HUES64 (cell line): ENCODE measurements at regions not wholly inside any gene's neighbourhood (a gene's known extent, or its start where the extent isn't known, plus 50 kb on each side); places are given as distances from the start of the nearest gene placed in this dataset.

ENCODE experiments used
- H3K27ac ChIP-seq: 2 replicates; pipeline ENCODE4 v1.7.0; 2013; ENCODE audit warnings: low read depth, low read length, inconsistent platforms
- H3K27me3 ChIP-seq: 2 replicates; pipeline ENCODE4 v1.6.1; 2013; ENCODE audit warnings: mild to moderate bottlenecking, low read length; ENCODE audit not compliant: insufficient read depth
- H3K36me3 ChIP-seq: 2 replicates; pipeline ENCODE4 v1.6.1; 2013; ENCODE audit warnings: mild to moderate bottlenecking, low read length; ENCODE audit not compliant: insufficient read depth
- H3K4me1 ChIP-seq: 2 replicates; pipeline ENCODE4 v1.6.1; 2013; ENCODE audit warnings: mild to moderate bottlenecking, low read length, moderate library complexity; ENCODE audit not compliant: insufficient read depth
- H3K4me3 ChIP-seq: 2 replicates; pipeline ENCODE4 v1.5.1; 2013; ENCODE audit warnings: mild to moderate bottlenecking, low read length, moderate library complexity
- H3K9ac ChIP-seq: 2 replicates; pipeline ENCODE4 v1.6.1; 2013; ENCODE audit warnings: mild to moderate bottlenecking, low read depth, low read length
- H3K9me3 ChIP-seq: 2 replicates; pipeline ENCODE4 v1.6.1; 2013; ENCODE audit warnings: low read depth, low read length; ENCODE audit not compliant: insufficient read depth
- WGBS: fragments of 150-250, 120-280 bp; methylation state at CpG from one replicate; pipeline ENCODE4 v1.1.7; 2013; ENCODE audit warnings: missing lambda C conversion rate; 5-methylcytosine and 5-hydroxymethylcytosine counted together

DNA sequence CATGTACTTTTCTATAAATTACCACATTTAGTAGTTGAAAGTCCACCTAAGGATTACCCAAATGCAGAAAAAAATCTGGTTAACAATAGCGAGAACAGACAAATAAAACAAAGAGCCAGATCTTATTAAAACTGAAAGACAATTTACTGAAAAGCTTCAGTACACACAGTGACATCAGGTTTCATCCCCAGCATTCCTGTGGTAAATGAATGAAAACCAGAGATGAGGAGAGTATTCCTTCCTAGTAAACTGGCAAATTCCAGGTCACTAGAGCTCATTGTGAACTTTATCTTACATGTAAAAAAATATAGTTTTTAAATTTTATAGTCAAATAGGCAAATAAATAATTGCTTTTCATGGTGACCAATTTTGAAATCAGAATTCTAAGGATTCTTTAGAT is 1290.5 kb downstream of the ADGRL3 start:
- Histone ChIP-seq H3K9me3 (0 out of 2 replicates have a peak, but pooled peaks cover 3% of the 10 kb centered on the region), H3K36me3 (no peaks in the 10 kb centered on the region), H3K27me3 (no peaks in the 10 kb centered on the region), H3K4me1 (no peaks in the 10 kb centered on the region), H3K27ac (no peak overlapping the region), H3K4me3 (no peak overlapping the region), H3K9ac (no peak overlapping the region)
- 75% methylated on average over 1 of the region's 1 CpG for WGBS

DNA sequence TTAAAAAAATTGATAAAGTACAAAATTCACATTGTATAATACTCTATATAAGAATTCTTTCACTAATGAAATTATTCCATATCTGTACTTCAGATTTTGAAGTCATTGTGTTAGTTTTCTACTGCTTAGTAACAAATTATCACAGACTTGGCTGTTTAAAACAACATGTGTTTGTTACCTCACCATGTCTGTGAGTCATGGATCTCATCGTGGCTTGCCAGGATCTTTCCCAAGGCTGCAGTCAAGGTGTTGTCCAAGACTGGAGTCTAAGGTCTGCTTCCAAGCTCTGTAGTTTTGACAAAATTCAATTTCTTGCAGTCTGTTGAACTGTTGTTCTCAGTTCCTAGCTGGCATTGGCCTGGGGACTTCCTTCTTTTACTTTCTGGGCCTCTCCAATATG is 1286.9 kb downstream of the ADGRL3 start:
- H3K4me1 ChIP-seq = no peaks in the 10 kb centered on the region
- no peak overlapping the region for H3K27ac ChIP-seq
- H3K27me3 ChIP-seq = no peaks in the 10 kb centered on the region
- WGBS = 87% methylated on average over 1 of the region's 1 CpG
- H3K4me3 ChIP-seq = no peak overlapping the region
- no peaks in the 10 kb centered on the region for H3K9me3 ChIP-seq
- H3K36me3 ChIP-seq = no peaks in the 10 kb centered on the region
- no peak overlapping the region for H3K9ac ChIP-seq

DNA sequence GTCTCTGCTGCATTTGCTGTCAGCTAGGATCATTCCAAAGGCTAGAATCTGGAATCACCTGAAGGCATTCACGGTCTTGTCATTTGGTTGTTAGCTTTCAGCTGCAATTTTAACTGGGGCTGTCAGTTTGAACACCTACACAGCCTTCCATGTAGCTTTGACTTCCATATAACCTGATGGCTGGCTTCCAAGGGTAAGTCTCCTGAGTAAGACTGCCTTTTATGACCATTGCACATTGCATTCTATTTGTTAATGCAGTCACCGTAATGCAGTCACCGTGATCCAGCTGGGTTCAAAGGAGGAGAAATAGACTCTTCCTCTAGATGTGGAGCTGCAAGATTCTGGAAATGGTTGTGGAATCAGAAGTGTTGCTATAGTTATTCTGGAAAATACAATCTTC is 1284.2 kb downstream of the ADGRL3 start:
- Histone ChIP-seq H3K27ac (no peak overlapping the region), H3K4me3 (no peak overlapping the region), H3K4me1 (no peaks in the 10 kb centered on the region), H3K27me3 (no peaks in the 10 kb centered on the region), H3K9me3 (no peaks in the 10 kb centered on the region), H3K36me3 (no peaks in the 10 kb centered on the region), H3K9ac (no peak overlapping the region)
- WGBS = 94% methylated on average over 3 of the region's 3 CpGs

DNA sequence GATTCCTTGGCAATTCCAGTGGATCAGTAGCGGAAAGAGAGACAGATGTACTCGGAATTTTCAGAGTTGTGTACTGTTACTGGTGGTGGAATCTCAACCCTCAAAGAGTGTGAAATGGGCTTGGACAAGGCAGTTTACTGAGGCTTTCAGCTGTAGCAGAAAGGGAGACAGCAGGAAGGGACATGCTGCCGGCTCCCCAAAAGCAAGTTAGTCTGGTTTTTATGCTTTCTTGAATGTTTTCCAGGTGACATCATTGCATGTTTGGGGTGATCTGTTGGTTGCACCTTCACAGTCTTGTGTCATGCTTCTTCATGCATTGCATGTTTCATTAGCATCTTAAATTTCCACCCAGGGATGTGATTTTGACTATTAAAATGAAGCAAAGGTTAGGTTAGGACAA is 1282.2 kb downstream of the ADGRL3 start:
- H3K36me3 ChIP-seq = no peaks in the 10 kb centered on the region
- H3K27me3 ChIP-seq = no peaks in the 10 kb centered on the region
- H3K4me3 ChIP-seq = no peak overlapping the region
- H3K27ac ChIP-seq = no peak overlapping the region
- no peaks in the 10 kb centered on the region for H3K4me1 ChIP-seq
- no peak overlapping the region for H3K9ac ChIP-seq
- no peaks in the 10 kb centered on the region for H3K9me3 ChIP-seq
- WGBS = 93% methylated on average over 3 of the region's 3 CpGs

DNA sequence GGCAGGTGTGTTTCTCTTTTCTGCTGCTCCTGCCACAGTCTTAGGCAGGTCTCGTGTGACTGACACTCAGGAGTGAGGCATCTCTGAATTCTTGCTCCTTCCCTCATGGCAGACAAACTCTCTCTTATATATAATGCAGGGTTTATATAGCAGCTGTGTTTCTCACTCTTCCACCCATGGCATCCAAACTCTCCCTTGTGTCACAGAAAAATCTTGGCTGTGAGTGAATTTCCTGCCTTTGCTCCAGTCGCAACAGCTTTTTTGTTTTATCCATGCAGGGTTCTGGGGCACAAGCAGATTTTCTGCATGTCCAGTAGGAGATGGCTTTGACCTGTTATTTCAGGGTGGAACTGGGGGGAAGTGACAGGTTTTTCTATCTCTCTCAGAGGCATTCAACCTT is 1275.5 kb downstream of the ADGRL3 start:
- H3K4me3 ChIP-seq = no peak overlapping the region
- WGBS = 93% methylated on average over 1 of the region's 2 CpGs
- H3K27me3 ChIP-seq = no peaks in the 10 kb centered on the region
- H3K9ac ChIP-seq = no peak overlapping the region
- no peaks in the 10 kb centered on the region for H3K36me3 ChIP-seq
- no peak overlapping the region for H3K27ac ChIP-seq
- H3K9me3 ChIP-seq = no peaks in the 10 kb centered on the region
- no peaks in the 10 kb centered on the region for H3K4me1 ChIP-seq

DNA sequence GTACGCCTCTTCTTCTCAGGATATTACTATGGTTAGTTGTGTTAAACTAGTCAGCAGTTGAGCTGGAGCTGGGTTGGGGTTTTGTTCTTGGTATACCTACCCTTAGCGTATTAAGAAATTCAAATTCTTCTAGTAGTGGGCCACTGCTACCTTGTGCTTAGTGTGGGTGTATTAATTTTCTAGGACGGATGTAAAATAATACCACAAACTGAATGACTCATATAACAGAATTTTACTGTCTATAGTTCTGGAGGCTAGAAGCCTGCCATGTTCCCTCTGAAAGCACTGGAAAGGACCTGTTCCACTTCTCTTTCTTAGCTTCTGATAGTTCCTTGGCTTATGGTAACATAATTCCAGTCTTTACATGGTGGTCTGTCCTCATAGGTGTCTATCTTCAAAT is 1274.7 kb downstream of the ADGRL3 start:
- H3K4me3 ChIP-seq = no peak overlapping the region
- 96% methylated on average over 2 of the region's 3 CpGs for WGBS
- no peaks in the 10 kb centered on the region for H3K9me3 ChIP-seq
- H3K27me3 ChIP-seq = no peaks in the 10 kb centered on the region
- H3K36me3 ChIP-seq = no peaks in the 10 kb centered on the region
- H3K9ac ChIP-seq = no peak overlapping the region
- H3K4me1 ChIP-seq = no peaks in the 10 kb centered on the region
- no peak overlapping the region for H3K27ac ChIP-seq

DNA sequence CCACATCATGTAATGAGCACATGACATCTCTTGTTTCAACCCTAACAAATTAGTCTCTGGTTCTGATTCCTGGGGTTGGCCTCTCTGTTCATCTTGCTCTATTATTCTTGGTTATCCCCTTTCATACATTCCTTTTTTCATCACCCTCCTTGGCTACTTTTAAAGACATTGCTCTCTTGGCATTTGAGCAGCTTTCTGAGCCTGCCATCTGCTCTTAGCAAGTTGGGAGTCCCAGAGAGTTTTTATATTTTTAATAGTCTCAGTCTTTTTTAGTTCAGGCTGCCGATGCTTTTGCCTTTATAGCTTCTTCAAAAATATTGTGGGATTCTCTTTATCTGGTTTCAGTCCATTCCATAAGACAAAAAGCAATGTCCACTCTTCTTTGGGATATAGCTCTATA is 1270.9 kb downstream of the ADGRL3 start:
- 100% methylated on average over 1 of the region's 1 CpG for WGBS
- Histone ChIP-seq H3K4me1 (peaks cover 4% of the 10 kb centered on the region; the same call in 1 of the 2 replicates), H3K36me3 (no peaks in the 10 kb centered on the region), H3K9ac (no peak overlapping the region), H3K4me3 (no peak overlapping the region), H3K9me3 (no peaks in the 10 kb centered on the region), H3K27me3 (no peaks in the 10 kb centered on the region), H3K27ac (no peak overlapping the region)

DNA sequence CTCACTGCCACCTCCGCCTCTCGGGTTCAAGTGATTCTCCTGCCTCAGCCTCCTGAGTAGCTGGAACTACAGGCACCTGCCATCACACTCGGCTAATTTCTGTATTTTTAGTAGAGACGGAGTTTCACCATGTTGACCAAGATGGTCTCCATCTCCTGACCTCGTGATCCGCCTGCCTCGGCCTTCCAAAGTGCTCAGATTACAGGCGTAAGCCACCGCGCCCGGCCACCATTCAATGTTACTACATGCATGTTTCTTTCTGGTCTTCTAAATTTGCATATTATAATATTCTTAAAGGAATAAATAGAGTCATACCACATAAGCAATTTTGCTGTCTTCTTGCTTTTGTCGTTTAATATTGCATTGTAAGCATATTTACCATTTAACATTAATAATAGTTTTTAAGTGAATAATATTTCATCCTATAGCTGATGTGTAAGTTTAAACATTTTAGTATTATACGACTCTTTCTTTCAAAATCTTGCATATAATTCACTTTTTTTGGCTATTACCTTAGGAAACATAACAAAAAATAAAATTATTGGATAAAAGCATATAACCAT is 1270.4 kb downstream of the ADGRL3 start:
- H3K9ac ChIP-seq = no peak overlapping the region
- H3K27ac ChIP-seq = no peak overlapping the region
- no peaks in the 10 kb centered on the region for H3K27me3 ChIP-seq
- 98% methylated on average over 11 of the region's 13 CpGs for WGBS
- no peaks in the 10 kb centered on the region for H3K36me3 ChIP-seq
- no peak overlapping the region for H3K4me3 ChIP-seq
- H3K9me3 ChIP-seq = no peaks in the 10 kb centered on the region
- peaks cover 4% of the 10 kb centered on the region; the same call in 1 of the 2 replicates for H3K4me1 ChIP-seq

DNA sequence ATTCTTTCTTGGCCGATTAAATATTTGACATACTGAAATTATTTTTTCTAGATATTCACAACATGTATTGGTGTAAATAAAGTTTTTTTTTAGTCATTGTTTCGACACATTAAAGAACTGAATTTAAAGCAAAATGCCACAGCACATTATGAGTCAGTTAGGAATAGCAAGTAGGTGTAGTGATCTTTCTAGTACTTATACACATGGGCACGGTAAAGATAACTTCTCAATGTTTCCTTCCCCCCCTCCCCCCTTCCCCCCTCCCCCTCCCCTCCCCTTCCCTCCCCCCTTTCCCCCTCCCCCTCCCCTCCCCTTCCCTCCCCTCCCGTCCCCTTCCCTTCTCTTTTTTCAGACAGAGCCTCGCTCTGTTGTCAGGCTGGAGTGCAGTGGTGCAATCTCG is 1269.9 kb downstream of the ADGRL3 start:
- WGBS = 97% methylated on average over 3 of the region's 6 CpGs
- no peaks in the 10 kb centered on the region for H3K9me3 ChIP-seq

DNA sequence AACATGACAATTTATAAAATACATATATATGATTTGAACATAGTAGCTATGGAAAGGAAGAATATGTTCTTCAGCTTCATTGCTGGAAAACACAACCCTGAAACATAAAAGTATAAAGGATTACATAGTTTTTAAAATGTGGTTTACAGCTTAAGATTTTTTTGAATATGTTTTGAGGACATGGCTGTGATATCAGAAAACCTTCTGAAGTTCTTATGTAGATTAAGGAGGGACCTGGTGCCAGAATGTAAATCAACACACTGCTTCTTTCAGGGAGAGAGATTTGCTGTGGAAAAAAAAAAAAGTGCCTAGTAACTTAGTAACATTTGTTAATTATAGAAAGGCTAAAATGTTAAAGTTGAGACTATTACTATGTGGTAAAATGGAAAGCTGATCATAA is 1261.8 kb downstream of the ADGRL3 start:
- Histone ChIP-seq H3K4me1 (no peaks in the 10 kb centered on the region), H3K36me3 (no peaks in the 10 kb centered on the region), H3K27ac (no peak overlapping the region), H3K9me3 (no peaks in the 10 kb centered on the region), H3K9ac (no peak overlapping the region), H3K27me3 (no peaks in the 10 kb centered on the region), H3K4me3 (no peak overlapping the region)

More for the DNA sequence above, 1269.9 kb downstream of the ADGRL3 start:
- Histone ChIP-seq H3K4me1 (peaks cover 4% of the 10 kb centered on the region; the same call in 1 of the 2 replicates), H3K9ac (no peak overlapping the region), H3K27me3 (no peaks in the 10 kb centered on the region), H3K27ac (no peak overlapping the region), H3K36me3 (no peaks in the 10 kb centered on the region), H3K4me3 (no peak overlapping the region)

DNA sequence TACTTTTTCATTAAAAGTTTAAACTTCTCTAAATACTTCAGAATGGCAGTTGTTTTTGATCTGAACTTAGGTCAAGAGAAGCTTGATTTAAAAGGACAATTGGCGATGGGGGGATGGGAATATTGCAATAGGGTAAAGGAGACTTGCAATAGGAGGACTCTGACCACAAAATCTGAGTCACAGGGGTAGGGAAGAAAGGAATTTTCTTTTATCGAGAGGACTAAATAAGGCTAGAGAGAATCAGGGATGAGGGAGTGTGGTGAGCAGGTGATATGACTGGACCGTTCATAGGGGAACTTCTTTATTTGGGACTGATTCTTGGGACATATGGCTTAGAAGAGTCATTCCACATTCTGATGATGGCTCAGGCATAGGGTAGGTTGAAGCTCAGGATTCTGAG is 1260.2 kb downstream of the ADGRL3 start:
- WGBS = 77% methylated on average over 3 of the region's 3 CpGs

DNA sequence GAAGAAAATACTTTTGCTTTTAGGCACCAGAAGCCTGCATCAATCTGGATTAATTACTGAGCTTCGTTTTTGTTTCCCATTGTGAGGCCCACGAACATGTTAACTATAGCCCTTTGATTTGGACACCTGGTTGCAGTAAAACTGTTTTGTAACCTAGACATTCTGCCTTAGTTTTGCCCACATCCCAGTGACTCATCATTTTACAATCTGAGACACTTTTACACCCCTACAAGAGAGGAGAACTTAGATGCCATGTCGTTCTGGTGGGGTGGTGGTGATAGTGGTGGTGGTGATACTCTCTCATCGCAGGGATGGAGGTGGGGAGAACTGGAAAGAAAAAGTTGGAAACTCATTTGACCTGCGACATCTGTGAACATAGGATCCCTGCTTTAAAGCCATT is 1257.2 kb downstream of the ADGRL3 start:
- Histone ChIP-seq H3K27ac (no peak overlapping the region), H3K36me3 (no peaks in the 10 kb centered on the region), H3K4me3 (no peak overlapping the region), H3K9ac (no peak overlapping the region), H3K4me1 (no peaks in the 10 kb centered on the region), H3K9me3 (no peaks in the 10 kb centered on the region), H3K27me3 (no peaks in the 10 kb centered on the region)
- 83% methylated on average over 4 of the region's 5 CpGs for WGBS

More for the DNA sequence above, 1260.2 kb downstream of the ADGRL3 start:
- Histone ChIP-seq H3K27ac (no peak overlapping the region), H3K27me3 (no peaks in the 10 kb centered on the region), H3K9ac (no peak overlapping the region), H3K4me3 (no peak overlapping the region), H3K9me3 (no peaks in the 10 kb centered on the region), H3K36me3 (no peaks in the 10 kb centered on the region), H3K4me1 (no peaks in the 10 kb centered on the region)
